ENCODE measurements at regions not wholly inside any gene's neighbourhood (a gene's known extent, or its start where the extent isn't known, plus 50 kb on each side); places are given as distances from the start of the nearest gene placed in this dataset.
"Not testable (repeated sequence)": the region's sequence is repeated elsewhere in the genome, so short reads cannot be mapped to it uniquely, and the experiment has no call there.

DNA sequence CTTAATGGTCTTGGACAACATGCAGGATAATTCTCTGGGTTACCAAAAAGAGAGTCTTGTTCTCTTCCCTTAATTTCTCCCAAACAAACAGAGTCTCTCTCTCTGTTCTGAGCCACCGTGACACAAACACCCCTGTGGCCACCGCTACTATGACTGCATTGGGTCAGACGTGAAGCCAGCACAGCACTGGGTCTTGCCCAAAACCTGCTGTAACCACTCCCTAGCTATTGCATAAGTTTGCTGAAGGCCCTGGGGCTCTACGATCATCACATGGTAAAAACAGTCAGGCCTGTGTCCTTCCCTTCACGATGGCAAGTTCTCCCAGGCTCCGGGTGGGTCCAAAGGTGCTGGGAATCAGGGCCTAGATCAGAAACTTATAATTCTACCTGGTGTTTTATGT is 117.1 kb downstream of the THSD1 start:
- TF ChIP-seq, protein P1, sequence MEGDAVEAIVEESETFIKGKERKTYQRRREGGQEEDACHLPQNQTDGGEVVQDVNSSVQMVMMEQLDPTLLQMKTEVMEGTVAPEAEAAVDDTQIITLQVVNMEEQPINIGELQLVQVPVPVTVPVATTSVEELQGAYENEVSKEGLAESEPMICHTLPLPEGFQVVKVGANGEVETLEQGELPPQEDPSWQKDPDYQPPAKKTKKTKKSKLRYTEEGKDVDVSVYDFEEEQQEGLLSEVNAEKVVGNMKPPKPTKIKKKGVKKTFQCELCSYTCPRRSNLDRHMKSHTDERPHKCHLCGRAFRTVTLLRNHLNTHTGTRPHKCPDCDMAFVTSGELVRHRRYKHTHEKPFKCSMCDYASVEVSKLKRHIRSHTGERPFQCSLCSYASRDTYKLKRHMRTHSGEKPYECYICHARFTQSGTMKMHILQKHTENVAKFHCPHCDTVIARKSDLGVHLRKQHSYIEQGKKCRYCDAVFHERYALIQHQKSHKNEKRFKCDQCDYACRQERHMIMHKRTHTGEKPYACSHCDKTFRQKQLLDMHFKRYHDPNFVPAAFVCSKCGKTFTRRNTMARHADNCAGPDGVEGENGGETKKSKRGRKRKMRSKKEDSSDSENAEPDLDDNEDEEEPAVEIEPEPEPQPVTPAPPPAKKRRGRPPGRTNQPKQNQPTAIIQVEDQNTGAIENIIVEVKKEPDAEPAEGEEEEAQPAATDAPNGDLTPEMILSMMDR (optimal IDR thresholded peaks at IDR 0.05 in 1 of 3, IDR thresholded peaks at IDR 0.05 in 1 of 3, conservative IDR thresholded peaks at IDR 0.05 in 1 of 3; ENCODE audit: extremely low read depth in 1 of 3, insufficient read depth in 2 of 3, low read length in 3 of 3): not testable (repeated sequence)
- TF ChIP-seq EZH2 (IDR thresholded peaks at IDR 0.05; ENCODE audit: low read length): not testable (repeated sequence)

All from keratinocyte (primary cell).